ENCODE measurements at regions not wholly inside any gene's neighbourhood (a gene's known extent, or its start where the extent isn't known, plus 50 kb on each side); places are given as distances from the start of the nearest gene placed in this dataset.

DNA sequence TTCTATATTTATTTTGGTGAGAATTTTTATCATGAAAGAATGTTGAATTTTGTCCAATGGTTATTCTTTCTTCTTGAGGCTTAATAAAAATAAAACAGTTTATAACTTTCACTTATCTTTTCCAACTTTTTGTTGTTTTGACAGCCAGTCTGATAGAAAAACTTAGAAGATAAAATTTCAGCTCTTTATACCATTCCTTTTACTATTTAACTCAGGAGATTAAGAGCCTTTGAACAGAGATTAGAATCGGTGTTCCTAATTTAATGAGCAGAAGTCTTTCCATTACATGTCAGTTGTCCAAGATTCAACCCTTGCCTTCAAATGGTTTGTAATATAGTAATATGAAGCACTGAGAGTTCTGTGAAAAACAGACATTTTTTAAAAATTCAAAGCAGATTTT is 97.8 kb upstream of the SEC61G start:
- DNase-seq, result no peak

DNA sequence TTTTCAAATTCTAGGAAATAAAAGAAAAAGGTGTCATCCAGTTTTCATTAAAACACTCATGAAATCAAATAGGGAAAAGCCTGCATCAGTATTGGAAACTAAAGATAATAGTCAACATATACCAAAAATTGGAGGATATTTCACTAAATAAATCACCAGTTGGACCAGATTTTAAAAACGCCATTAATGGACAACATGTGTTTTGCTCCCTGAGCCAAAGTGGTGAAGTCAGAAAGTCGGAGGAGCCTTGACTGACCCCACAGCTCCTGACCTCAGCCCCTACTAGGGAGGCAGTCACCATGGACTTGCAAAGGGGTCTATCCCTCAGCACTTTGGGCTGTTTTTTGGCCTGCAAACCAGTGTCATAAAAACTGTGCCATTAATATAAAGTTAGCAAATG is 98.3 kb upstream of the SEC61G start:
- no peak for DNase-seq

GRCh38 chr7:54858008-54858692 is 99.1 kb upstream of the SEC61G start:
- DNase-seq, result no peak

- no peak for DNase-seq
These were observed 100.1 kb upstream of the SEC61G start for GRCh38 chr7:54859066-54859465.

- DNase-seq, result no peak
These were observed 100.5 kb upstream of the SEC61G start for GRCh38 chr7:54859545-54859944.

GRCh38 chr7:54860003-54860775 is 101.2 kb upstream of the SEC61G start:
- DNase-seq, result no peak

GRCh38 chr7:54860843-54861242 is 101.8 kb upstream of the SEC61G start:
- DNase-seq, result no peak

DNA sequence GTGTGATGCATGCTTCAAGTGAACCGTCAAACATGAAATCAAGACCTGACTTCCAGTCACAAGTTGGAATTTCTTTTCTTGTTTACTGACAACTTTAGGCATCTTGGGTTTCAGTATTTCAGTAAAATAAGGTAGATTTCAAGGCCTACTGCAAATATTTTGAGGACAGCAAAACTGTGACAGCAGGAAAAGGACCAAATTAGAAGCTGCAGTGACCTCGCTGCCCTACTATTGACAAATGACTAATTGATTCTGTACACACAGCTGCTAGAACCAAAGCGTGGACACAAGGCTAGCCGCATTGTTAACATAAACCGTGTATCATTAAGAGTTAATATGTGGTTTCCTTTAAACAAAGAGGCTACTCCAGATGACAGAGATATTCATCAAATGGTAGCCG is 105.7 kb upstream of the SEC61G start:
- DNase-seq, result no peak

- no peak for DNase-seq
These were observed 110.5 kb upstream of the SEC61G start for GRCh38 chr7:54869523-54869922.

GRCh38 chr7:54874804-54875203 is 115.8 kb upstream of the SEC61G start:
- no peak for DNase-seq

- no peak for DNase-seq
These were observed 118.7 kb upstream of the SEC61G start for GRCh38 chr7:54877683-54878082.

DNA sequence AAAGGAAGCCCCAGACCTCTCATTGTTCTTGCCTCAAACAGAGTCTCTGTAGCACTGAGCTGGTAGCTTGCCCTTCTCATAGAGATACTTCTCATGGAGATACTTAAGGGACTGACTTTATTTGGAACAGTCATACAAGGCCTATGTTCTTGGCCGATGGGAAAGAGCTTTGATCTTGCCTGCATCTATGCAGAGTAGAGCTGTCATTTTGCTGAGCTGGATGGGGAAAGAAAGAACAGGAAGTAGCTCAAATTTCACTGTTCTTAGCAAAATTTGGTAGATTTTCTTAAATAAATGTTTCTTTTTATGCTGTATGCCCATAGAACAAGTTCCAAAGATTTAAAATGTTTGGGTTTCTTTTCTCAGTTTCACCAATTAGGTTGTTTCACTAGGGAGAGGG is 119.3 kb upstream of the SEC61G start:
- DNase-seq, result no peak

GRCh38 chr7:54879776-54880175 is 120.8 kb upstream of the SEC61G start:
- no peak for DNase-seq

DNA sequence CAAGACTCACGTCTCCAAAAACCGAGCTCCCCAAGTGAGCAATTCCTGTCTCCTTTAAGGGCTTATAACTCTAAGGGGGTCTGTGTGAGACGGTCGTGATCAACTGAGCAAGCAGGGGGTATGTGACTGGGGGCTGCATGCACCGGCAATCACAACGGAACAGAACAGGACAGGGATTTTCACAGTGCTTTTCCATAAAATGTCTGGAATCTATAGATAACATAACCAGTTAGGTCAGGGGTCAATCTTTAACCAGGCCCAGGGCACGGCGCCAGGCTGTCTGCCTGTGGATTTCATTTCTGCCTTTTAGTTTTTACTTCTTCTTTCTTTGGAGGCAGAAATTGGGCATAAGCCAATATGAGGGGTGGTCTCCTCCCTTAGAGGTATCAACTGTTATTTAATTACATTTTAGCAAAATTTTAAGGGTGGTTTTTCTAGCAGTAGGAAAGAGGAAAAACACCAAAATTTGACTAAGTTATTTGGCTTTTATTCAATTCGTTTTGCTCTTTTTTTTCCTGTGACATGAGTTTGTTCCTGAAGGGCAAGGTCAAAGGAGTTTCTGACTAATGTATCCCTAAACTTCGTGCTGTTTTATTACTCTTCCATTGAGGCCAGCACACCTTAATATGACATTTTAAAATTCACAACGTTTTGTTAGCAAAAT is 121.4 kb upstream of the SEC61G start:
- DNase-seq, result no peak

GRCh38 chr7:54881816-54882520 is 123.0 kb upstream of the SEC61G start:
- DNase-seq, result no peak

DNA sequence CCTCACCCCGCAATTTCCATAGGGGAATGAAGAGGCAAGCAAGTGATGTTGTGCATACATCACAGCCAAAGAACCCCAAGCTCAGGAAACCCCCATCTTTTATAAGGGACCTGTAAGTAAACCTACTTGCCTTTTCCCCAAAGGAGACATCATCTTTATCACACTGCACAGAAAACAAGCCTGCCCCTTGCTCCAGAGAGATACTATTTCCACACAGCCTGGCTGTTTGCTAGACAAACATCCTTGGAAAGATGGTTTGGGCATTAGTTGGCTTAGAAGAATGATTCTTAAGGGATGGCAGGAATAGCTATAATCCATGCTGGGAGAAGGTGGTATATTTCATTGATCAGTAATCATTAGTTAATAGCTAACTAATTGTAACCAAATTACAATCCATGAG is 123.7 kb upstream of the SEC61G start:
- no peak for DNase-seq

GRCh38 chr7:54883576-54883975 is 124.6 kb upstream of the SEC61G start:
- no peak for DNase-seq

GRCh38 chr7:54885285-54885684 is 126.3 kb upstream of the SEC61G start:
- no peak for DNase-seq

GRCh38 chr7:54888067-54888733 is 129.2 kb upstream of the SEC61G start:
- DNase-seq, result no peak

DNA sequence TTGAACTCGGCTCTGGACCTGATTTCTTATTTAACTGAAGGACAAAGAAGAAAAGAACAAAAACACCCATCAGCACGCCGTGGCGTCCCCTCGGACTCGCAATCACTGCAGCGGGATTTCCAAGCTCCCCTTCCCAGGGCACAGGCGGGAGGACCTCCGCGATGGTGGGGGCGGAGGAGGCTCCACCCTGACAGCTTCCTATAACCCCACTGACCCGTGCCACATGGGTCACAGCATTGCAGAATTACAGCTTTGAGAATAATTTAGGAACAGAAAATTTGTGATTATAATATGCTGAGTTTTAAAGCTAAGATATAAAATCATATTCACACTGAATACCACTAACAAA is 129.7 kb upstream of the SEC61G start:
- DNase-seq, result no peak

DNA sequence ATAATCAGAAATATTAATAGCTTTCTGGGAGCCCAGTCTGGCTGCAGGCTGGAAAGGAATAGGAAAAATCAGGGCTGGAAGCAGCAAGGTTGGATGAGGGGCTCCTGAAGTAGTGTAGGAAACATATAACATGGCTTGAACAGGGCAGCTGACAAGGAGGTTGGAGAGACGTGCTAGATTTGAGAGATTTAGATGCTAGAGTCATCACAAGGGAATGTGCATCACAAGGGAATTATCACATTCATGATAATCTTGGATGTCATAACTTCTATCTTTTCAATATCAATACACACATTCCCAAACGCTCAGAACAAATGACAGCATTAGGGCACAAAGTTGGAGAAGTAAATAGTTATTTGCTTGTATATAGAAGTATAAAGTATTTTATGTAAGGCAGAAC is 120.9 kb upstream of the EGFR start:
- no peak for DNase-seq

GRCh38 chr7:54898659-54899340 is 120.0 kb upstream of the EGFR start:
- DNase-seq, result no peak

Data from activated CD4-positive, alpha-beta T cell treated with anti-CD3 and anti-CD28 coated beads, Interleukin-2, amount 50 U/mL, for 48 hours (primary cell).